ENCODE measurements at regions not wholly inside any gene's neighbourhood (a gene's known extent, or its start where the extent isn't known, plus 50 kb on each side); places are given as distances from the start of the nearest gene placed in this dataset.

- TF ChIP-seq CTCF (IDR thresholded peaks at IDR 0.05) (no peak), POLR2A (IDR thresholded peaks at IDR 0.05) (no peak), EP300 (IDR thresholded peaks at IDR 0.05) (no peak)
Measured at GRCh38 chr2:155151472-155151871, 453.0 kb downstream of the KCNJ3 start.

All from ovary (tissue), 3 donors.